Heart right ventricle (tissue), 16 donors: ENCODE measurements at regions not wholly inside any gene's neighbourhood (a gene's known extent, or its start where the extent isn't known, plus 50 kb on each side); places are given as distances from the start of the nearest gene placed in this dataset.

Experiments used
- ATAC-seq, 8 donors: fragments of 200-7000 bp; cut with Tn5 transposase; one replicate each; pipeline ENCODE4 v1.9.1; 2020; ENCODE audit warnings: mild to moderate bottlenecking in 8 of 8, moderate library complexity in 8 of 8, moderate number of reproducible peaks in 1 of 8
- DNase-seq, 2 donors: peaks; one replicate each; pipeline ENCODE4 v3.0.0-alpha.2; 2020
- H3K27ac ChIP-seq, 10 donors: fragments of 200-600 bp; sonication (generic) in 2 of 10; one replicate each; pipeline versions ENCODE4 v1.5.0 to v1.8.0; 2020 to 2022; ENCODE audit warnings: mild to moderate bottlenecking in 3 of 10
- H3K27me3 ChIP-seq, 7 donors: fragments of 200-600 bp; one replicate each; pipeline ENCODE4 v1.8.0; 2021 to 2022; ENCODE audit warnings: mild to moderate bottlenecking in 2 of 7
- H3K36me3 ChIP-seq, 9 donors: fragments of 200-600 bp; sonication (generic) in 1 of 9; one replicate each; pipeline versions ENCODE4 v1.5.0 to v1.8.0; 2020 to 2022; ENCODE audit warnings: mild to moderate bottlenecking in 2 of 9
- H3K4me1 ChIP-seq, 9 donors: fragments of 200-600 bp; sonication (generic) in 1 of 9; one replicate each; pipeline versions ENCODE4 v1.5.0 to v1.8.0; 2020 to 2022; ENCODE audit warnings: mild to moderate bottlenecking in 4 of 9
- H3K4me3 ChIP-seq, 10 donors: fragments of 200-600 bp; sonication (generic) in 2 of 10; one replicate each; pipeline versions ENCODE4 v1.5.0 to v1.8.0; 2020 to 2022; ENCODE audit warnings: mild to moderate bottlenecking in 7 of 10, moderate library complexity in 2 of 10
- H3K9me3 ChIP-seq, 11 donors: fragments of 200-600 bp in 10 of 11; sonication (generic) in 2 of 11; one replicate each; pipeline versions ENCODE4 v1.5.0 to v1.8.0; 2013 to 2022; ENCODE audit warnings: mild to moderate bottlenecking in 2 of 11, control low read depth in 1 of 11, moderate library complexity in 1 of 11
- CTCF ChIP-seq, 9 donors: fragments of 200-600 bp; sonication (generic) in 2 of 9; IDR thresholded peaks; one replicate each; pipeline versions ENCODE4 v1.5.0 to v1.8.0; 2021 to 2022; ENCODE audit warnings: antibody characterized with exemption in 9 of 9, mild to moderate bottlenecking in 5 of 9, moderate library complexity in 1 of 9
- WGBS, 2 donors: extraction: QIAGEN DNeasy Blood & Tissue Kit; methylation state at CpG; one replicate each; pipeline ENCODE4 v1.1.7; 2013; ENCODE audit warnings: inconsistent platforms in 1 of 2; 5-methylcytosine and 5-hydroxymethylcytosine counted together
- intact Hi-C, 10 donors: fragments of 100-400 bp; cut with DNase I; formaldehyde crosslinking; loops; one replicate each; pipeline versions ENCODE4 v1.11.1 to v1.14.2; 2022
- donor health status: Arrhythmogenic right ventricular cardiomyopathy.
- donor health status: ischemic (EF 13 %, LVEDD 7.1; RV severe dilation, severe dysfunction).
- donor health status: healthy with polysubstance abuse.
- donor health status: DM: no; HTN: yes; CAD: no.
- donor health status: DM: no; HTN: no; CAD: no.
- donor health status: ischemic (EF 25% LVEDD 6.9; RV normal size, moderate dysfunction).
- donor health status: ischemic (EF 25% LVEDD 5.7; RV mildly dilated, moderate dysfunction).
- donor health status: healthy.
- donor health status: DM: yes; HTN: yes; CAD: no.
- donor health status: Ischemic cardiomyopathy.
- donor health status: ischemic (EF 35%, LVEDD 5.7; RV mildly dilated, moderate dysfunction).
- donor health status: nonischemic (EF 11% LVEDD 7.7; RV severe dilation, severe dysfunction).
- donor health status: DM: yes; HTN: yes; CAD: no.
- donor health status: PGD.
- donor health status: ischemic (EF 29% LVEDD 5.4; RV normal size, mild dysfunction).
- donor health status: nonischemic (EF 23%, LVEDD 6.1; RV moderate dilation, normal function).

- no peak for TF ChIP-seq CTCF (IDR thresholded peaks at IDR 0.05)
- 100% methylated on average over 1 of the region's 1 CpG for WGBS, 2 donors
- ATAC-seq: peak in 1 of 8 donors; percentile 21
Observed at GRCh38 chr6:134413241-134413643, 95.3 kb upstream of the SGK1 start.

GRCh38 chr6:134410541-134410940 lies 92.6 kb upstream of the SGK1 start:
- no peak overlapping the region for H3K27ac ChIP-seq
- no peak overlapping the region for H3K4me3 ChIP-seq
- 50 to 51% methylated on average over 1 of the region's 1 CpG for WGBS, 2 donors
- no peaks in the 10 kb centered on the region for H3K27me3 ChIP-seq
- TF ChIP-seq CTCF (IDR thresholded peaks at IDR 0.05): no peak
- intact Hi-C loops: loop anchor here in 3 of 10 donors (5.0 to 10.0 kb wide), 4 partner anchors 66 to 234 kb away; no protein-coding TSS in a partner anchor
- DNase-seq (no peak), ATAC-seq (no peak)
- peaks cover 0 to 20% (median 0%) of the 10 kb centered on the region in 11 donors for H3K9me3 ChIP-seq
- peaks cover 0 to 36% (median 4%) of the 10 kb centered on the region in 9 donors for H3K4me1 ChIP-seq
- H3K36me3 ChIP-seq: no peaks in the 10 kb centered on the region

More at GRCh38 chr6:134413241-134413643, 95.3 kb upstream of the SGK1 start:
- DNase-seq: no peak
- Histone ChIP-seq H3K27me3 (no peaks in the 10 kb centered on the region), H3K9me3 (peaks cover 0 to 20% (median 0%) of the 10 kb centered on the region in 11 donors), H3K27ac (peak overlapping the region in 3 of 10 donors; percentile 71 to 88 (median 80)), H3K4me1 (peaks cover 0 to 47% (median 8%) of the 10 kb centered on the region in 9 donors), H3K4me3 (no peak overlapping the region), H3K36me3 (no peaks in the 10 kb centered on the region)
- intact Hi-C loops: loop anchor here in 3 of 10 donors (5.0 to 10.0 kb wide), 4 partner anchors 68 to 236 kb away; no protein-coding TSS in a partner anchor

GRCh38 chr6:134407791-134408190 lies 89.9 kb upstream of the SGK1 start:
- intact Hi-C loops: no loop called here
- ATAC-seq (no peak), DNase-seq (no peak)
- Histone ChIP-seq H3K36me3 (no peaks in the 10 kb centered on the region), H3K4me1 (peaks cover 0 to 14% (median 0%) of the 10 kb centered on the region in 9 donors), H3K4me3 (no peak overlapping the region), H3K27me3 (no peaks in the 10 kb centered on the region), H3K9me3 (peaks cover 0 to 9% (median 0%) of the 10 kb centered on the region in 11 donors), H3K27ac (no peak overlapping the region)
- no peak for TF ChIP-seq CTCF (IDR thresholded peaks at IDR 0.05)
- WGBS, 2 donors: 93 to 99% methylated on average over 2 of the region's 2 CpGs

- WGBS, 2 donors: 94 to 97% methylated on average over 7 of the region's 7 CpGs
- H3K9me3 ChIP-seq: peaks cover 0 to 6% (median 0%) of the 10 kb centered on the region in 11 donors
- H3K27me3 ChIP-seq: no peaks in the 10 kb centered on the region
- intact Hi-C loops: no loop called here
- no peaks in the 10 kb centered on the region for H3K36me3 ChIP-seq
- TF ChIP-seq CTCF (IDR thresholded peaks at IDR 0.05): no peak
- ATAC-seq (no peak), DNase-seq (no peak)
- H3K4me3 ChIP-seq: no peak overlapping the region
- H3K4me1 ChIP-seq: peaks cover 0 to 14% (median 0%) of the 10 kb centered on the region in 9 donors
- H3K27ac ChIP-seq: no peak overlapping the region
Observed at GRCh38 chr6:134406311-134406710, 88.4 kb upstream of the SGK1 start.
